ENCODE measurements at regions not wholly inside any gene's neighbourhood (a gene's known extent, or its start where the extent isn't known, plus 50 kb on each side); places are given as distances from the start of the nearest gene placed in this dataset.

DNA sequence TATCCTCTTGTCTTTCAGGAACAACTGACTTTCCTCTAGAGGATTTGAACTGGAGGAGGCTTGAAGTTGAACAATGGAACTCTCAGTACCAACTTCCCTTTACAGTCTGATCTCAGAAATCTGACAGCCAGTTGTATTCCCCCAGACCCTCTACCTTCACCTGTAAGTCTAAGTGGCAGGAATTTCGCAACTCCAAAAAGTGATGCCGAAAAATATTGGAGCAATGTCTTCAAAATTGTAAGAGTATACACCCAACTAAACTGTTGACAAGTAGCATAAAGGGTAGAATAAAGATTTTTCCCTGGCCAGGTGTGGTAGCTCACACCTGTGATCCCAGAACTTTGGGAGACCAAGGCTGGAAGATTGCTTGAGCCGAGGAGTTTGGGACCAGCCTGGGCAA lies 69.1 kb upstream of the CFAP20DC start:
- no peaks in the 10 kb centered on the region for H3K27me3 ChIP-seq (replicated peaks; ENCODE audit: insufficient read depth)
- no peaks in the 10 kb centered on the region for H3K36me3 ChIP-seq
- no peak for DNase-seq (ENCODE audit: low spot score)
- ATAC-seq (ENCODE audit: insufficient number of reproducible peaks, low FRiP score, low read depth): no peak
- no peaks in the 10 kb centered on the region for H3K9me3 ChIP-seq
- no peak overlapping the region for H3K4me3 ChIP-seq
- H3K4me1 ChIP-seq (ENCODE audit: control insufficient read depth in 1 of 2, low read depth in 2 of 2): no peaks in the 10 kb centered on the region
- TF ChIP-seq, protein P1, sequence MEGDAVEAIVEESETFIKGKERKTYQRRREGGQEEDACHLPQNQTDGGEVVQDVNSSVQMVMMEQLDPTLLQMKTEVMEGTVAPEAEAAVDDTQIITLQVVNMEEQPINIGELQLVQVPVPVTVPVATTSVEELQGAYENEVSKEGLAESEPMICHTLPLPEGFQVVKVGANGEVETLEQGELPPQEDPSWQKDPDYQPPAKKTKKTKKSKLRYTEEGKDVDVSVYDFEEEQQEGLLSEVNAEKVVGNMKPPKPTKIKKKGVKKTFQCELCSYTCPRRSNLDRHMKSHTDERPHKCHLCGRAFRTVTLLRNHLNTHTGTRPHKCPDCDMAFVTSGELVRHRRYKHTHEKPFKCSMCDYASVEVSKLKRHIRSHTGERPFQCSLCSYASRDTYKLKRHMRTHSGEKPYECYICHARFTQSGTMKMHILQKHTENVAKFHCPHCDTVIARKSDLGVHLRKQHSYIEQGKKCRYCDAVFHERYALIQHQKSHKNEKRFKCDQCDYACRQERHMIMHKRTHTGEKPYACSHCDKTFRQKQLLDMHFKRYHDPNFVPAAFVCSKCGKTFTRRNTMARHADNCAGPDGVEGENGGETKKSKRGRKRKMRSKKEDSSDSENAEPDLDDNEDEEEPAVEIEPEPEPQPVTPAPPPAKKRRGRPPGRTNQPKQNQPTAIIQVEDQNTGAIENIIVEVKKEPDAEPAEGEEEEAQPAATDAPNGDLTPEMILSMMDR (IDR thresholded peaks at IDR 0.05): no peak
- no peak overlapping the region for H3K27ac ChIP-seq

DNA sequence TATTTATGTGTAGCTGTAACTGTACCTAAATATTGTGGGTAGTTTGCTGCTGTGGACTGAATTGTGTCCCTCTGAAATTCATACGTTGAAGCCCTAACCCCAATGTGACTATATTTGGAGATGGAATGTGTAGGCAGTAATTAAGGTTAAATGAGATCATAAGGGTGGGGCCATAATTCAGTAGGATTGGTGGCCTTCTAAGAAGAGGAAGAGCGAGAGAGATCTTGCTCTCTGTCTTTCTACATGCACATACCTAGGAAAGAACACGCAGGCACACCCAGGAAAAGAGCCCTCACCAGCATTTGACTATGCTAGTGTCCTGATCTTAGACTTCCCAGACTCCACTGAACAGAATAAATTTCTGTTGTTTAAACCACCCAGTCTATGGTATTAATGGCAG lies 67.6 kb upstream of the CFAP20DC start:
- Histone ChIP-seq H3K36me3 (no peaks in the 10 kb centered on the region), H3K4me3 (no peak overlapping the region), H3K9me3 (no peaks in the 10 kb centered on the region), H3K4me1 (ENCODE audit: control insufficient read depth in 1 of 2, low read depth in 2 of 2) (no peaks in the 10 kb centered on the region), H3K27me3 (replicated peaks; ENCODE audit: insufficient read depth) (no peaks in the 10 kb centered on the region), H3K27ac (no peak overlapping the region)
- TF ChIP-seq, protein P1 (IDR thresholded peaks at IDR 0.05): no peak
- ATAC-seq (ENCODE audit: insufficient number of reproducible peaks, low FRiP score, low read depth) (no peak), DNase-seq (ENCODE audit: low spot score) (no peak)

DNA sequence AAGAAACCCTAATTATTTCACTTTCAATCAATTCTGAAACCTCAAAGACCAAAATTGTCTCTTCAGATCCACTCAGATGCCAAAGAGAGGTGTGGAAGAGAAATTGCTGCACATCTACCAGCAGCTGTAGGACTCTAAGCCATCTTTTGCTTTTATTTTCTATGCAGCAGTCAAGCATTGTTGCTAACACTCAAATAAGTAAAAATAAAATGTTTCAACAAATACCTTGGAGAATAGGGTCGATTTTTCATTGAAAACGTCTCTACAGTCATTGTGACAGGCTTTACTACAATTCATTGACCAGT lies 66.4 kb upstream of the CFAP20DC start:
- Histone ChIP-seq H3K27me3 (replicated peaks; ENCODE audit: insufficient read depth) (no peaks in the 10 kb centered on the region), H3K36me3 (no peaks in the 10 kb centered on the region), H3K27ac (no peak overlapping the region), H3K4me3 (no peak overlapping the region), H3K4me1 (ENCODE audit: control insufficient read depth in 1 of 2, low read depth in 2 of 2) (no peaks in the 10 kb centered on the region), H3K9me3 (no peaks in the 10 kb centered on the region)
- TF ChIP-seq, protein P1 (IDR thresholded peaks at IDR 0.05): no peak
- DNase-seq (ENCODE audit: low spot score) (no peak), ATAC-seq (ENCODE audit: insufficient number of reproducible peaks, low FRiP score, low read depth) (no peak)

DNA sequence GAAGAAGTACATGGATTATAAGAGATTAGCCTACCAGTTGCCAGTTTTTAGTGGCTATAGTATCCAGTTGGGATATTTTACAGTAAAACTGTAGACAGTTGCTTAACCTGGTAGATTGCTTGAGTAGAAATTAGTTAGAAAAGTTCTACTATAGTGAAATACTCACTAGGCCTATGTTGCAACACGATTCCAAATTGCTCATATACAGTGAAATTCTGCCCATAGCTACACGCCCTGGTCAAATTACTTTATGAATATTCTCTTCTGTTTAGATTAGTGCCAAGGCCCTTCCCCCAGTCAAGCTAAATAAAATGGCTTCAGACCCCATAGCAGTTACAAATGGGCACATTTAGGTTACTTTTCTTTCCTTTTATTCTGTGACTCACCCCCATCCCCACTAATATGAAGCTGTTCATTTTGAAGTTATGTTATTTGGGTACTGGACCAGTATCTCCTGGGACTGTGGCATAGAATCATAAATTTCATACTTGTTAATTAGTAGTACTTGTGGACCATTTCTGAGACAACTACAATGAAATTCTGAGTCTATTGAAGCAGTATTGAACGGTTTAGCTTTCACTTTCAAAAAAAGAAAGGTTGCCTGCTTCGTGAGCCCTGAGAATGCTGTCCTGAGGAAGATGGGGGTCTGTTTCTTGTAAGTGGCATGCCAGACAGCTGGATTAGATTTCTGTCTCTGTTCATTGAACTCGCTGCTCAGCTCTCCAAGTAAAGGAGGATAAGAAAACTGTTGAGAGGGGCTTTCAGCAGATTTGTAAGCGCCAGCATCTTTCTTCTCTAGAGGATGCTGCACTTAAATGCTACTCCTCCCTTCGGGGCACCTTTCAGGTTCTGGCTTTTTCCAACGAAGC lies 65.8 kb upstream of the CFAP20DC start:
- no peaks in the 10 kb centered on the region for H3K4me1 ChIP-seq (ENCODE audit: control insufficient read depth in 1 of 2, low read depth in 2 of 2)

More for the DNA sequence above, 65.8 kb upstream of the CFAP20DC start:
- TF ChIP-seq, protein P1 (IDR thresholded peaks at IDR 0.05): no peak
- H3K9me3 ChIP-seq: no peaks in the 10 kb centered on the region
- ATAC-seq (ENCODE audit: insufficient number of reproducible peaks, low FRiP score, low read depth) (no peak), DNase-seq (ENCODE audit: low spot score) (no peak)
- H3K27me3 ChIP-seq (replicated peaks; ENCODE audit: insufficient read depth): no peaks in the 10 kb centered on the region
- no peaks in the 10 kb centered on the region for H3K36me3 ChIP-seq
- H3K4me3 ChIP-seq: no peak overlapping the region
- no peak overlapping the region for H3K27ac ChIP-seq
